CD4-positive, CD25-positive, alpha-beta regulatory T cell (primary cell): ENCODE measurements at regions not wholly inside any gene's neighbourhood (a gene's known extent, or its start where the extent isn't known, plus 50 kb on each side); places are given as distances from the start of the nearest gene placed in this dataset.

Experiments
- ATAC-seq, 2 donors: fragments of 150-1000 bp; cut with Tn5 transposase; one replicate each; pipeline ENCODE4 v1.10.0; 2021; ENCODE audit warnings: low read depth in 2 of 2, moderate number of reproducible peaks in 2 of 2, moderate library complexity in 1 of 2
- DNase-seq, 3 donors: peaks; one replicate each; pipeline versions ENCODE4 v3.0.0 to v3.0.0-alpha.2; 2012 to 2022; ENCODE audit warnings: mixed read lengths in 1 of 3
- H3K27ac ChIP-seq: one replicate; pipeline ENCODE4 v1.7.0; 2013; ENCODE audit warnings: mild to moderate bottlenecking, low read length; ENCODE audit not compliant: insufficient read depth, poor library complexity, severe bottlenecking
- H3K27me3 ChIP-seq: one replicate; pipeline ENCODE4 v1.7.0; 2013; ENCODE audit warnings: low read length; ENCODE audit not compliant: control insufficient read depth, insufficient read depth
- H3K36me3 ChIP-seq: one replicate; pipeline ENCODE4 v1.7.0; 2013; ENCODE audit warnings: mild to moderate bottlenecking, low read length, moderate library complexity; ENCODE audit not compliant: control insufficient read depth, insufficient read depth
- H3K4me1 ChIP-seq: 2 replicates; pipeline ENCODE4 v1.7.0; 2013; ENCODE audit warnings: mild to moderate bottlenecking, low read length; ENCODE audit not compliant: insufficient read depth, control insufficient read depth, poor library complexity, severe bottlenecking
- H3K4me3 ChIP-seq: one replicate; pipeline ENCODE4 v1.7.0; 2013; ENCODE audit warnings: low read depth, mild to moderate bottlenecking, low read length, moderate library complexity
- H3K9me3 ChIP-seq, 2 experiments: 1 replicate in 1 of 2; 2 replicates in 1 of 2; pipeline ENCODE4 v1.7.0; 2013; ENCODE audit warnings: low read length in 2 of 2, mild to moderate bottlenecking in 1 of 2, moderate library complexity in 1 of 2; ENCODE audit not compliant: control insufficient read depth in 2 of 2
- H3K27ac Mint-ChIP-seq, 3 donors: one replicate each; pipeline ENCODE4 v1.8.0; 2020 to 2022; ENCODE audit warnings: mild to moderate bottlenecking in 3 of 3, mixed read lengths in 3 of 3, moderate library complexity in 2 of 3
- H3K27me3 Mint-ChIP-seq: one replicate; pipeline ENCODE4 v1.8.0; 2022; ENCODE audit warnings: mild to moderate bottlenecking, mixed read lengths
- H3K36me3 Mint-ChIP-seq: one replicate; pipeline ENCODE4 v1.8.0; 2020; ENCODE audit warnings: mixed read lengths
- H3K4me1 Mint-ChIP-seq, 4 donors: one replicate each; pipeline ENCODE4 v1.8.0; 2020 to 2022; ENCODE audit warnings: mixed read lengths in 4 of 4, mild to moderate bottlenecking in 1 of 4
- H3K4me3 Mint-ChIP-seq, 4 donors: one replicate each; pipeline ENCODE4 v1.8.0; 2020 to 2022; ENCODE audit warnings: mild to moderate bottlenecking in 4 of 4, mixed read lengths in 4 of 4, moderate library complexity in 3 of 4
- H3K9me3 Mint-ChIP-seq, 7 donors: one replicate each; pipeline ENCODE4 v1.8.0; 2020 to 2022; ENCODE audit warnings: mixed read lengths in 7 of 7, mild to moderate bottlenecking in 3 of 7, moderate library complexity in 2 of 7

- Histone ChIP-seq H3K4me3 (no peak overlapping the region), H3K27me3 (no peaks in the 10 kb centered on the region), H3K9me3 (peaks cover 0 to 2% of the 10 kb centered on the region in 2 experiments), H3K27ac (no peak overlapping the region), H3K36me3 (no peaks in the 10 kb centered on the region), H3K4me1 (no peaks in the 10 kb centered on the region)
- H3K36me3 Mint-ChIP-seq: no peaks in the 10 kb centered on the region
- no peaks in the 10 kb centered on the region for H3K4me1 Mint-ChIP-seq
- no peak for ATAC-seq
- H3K27ac Mint-ChIP-seq: no peak overlapping the region
- H3K4me3 Mint-ChIP-seq: no peak overlapping the region
- H3K27me3 Mint-ChIP-seq: no peaks in the 10 kb centered on the region
- H3K9me3 Mint-ChIP-seq: peaks cover 2 to 16% (median 5%) of the 10 kb centered on the region in 7 donors
- DNase-seq: no peak
These were observed 661.0 kb upstream of the C9orf72 start for GRCh38 chr9:28234133-28234893.

GRCh38 chr9:28234894-28235277, 661.6 kb upstream of the C9orf72 start:
- Histone ChIP-seq H3K27me3 (no peaks in the 10 kb centered on the region), H3K27ac (no peak overlapping the region), H3K4me1 (no peaks in the 10 kb centered on the region), H3K9me3 (peaks cover 0 to 2% of the 10 kb centered on the region in 2 experiments), H3K4me3 (no peak overlapping the region), H3K36me3 (no peaks in the 10 kb centered on the region)
- H3K27ac Mint-ChIP-seq: no peak overlapping the region
- H3K27me3 Mint-ChIP-seq: no peaks in the 10 kb centered on the region
- no peaks in the 10 kb centered on the region for H3K36me3 Mint-ChIP-seq
- DNase-seq: no peak
- peaks cover 2 to 18% (median 5%) of the 10 kb centered on the region in 7 donors for H3K9me3 Mint-ChIP-seq
- no peak overlapping the region for H3K4me3 Mint-ChIP-seq
- no peaks in the 10 kb centered on the region for H3K4me1 Mint-ChIP-seq
- no peak for ATAC-seq

GRCh38 chr9:28249424-28249823, 676.1 kb upstream of the C9orf72 start:
- H3K9me3 ChIP-seq: no peaks in the 10 kb centered on the region
- H3K36me3 ChIP-seq: no peaks in the 10 kb centered on the region
- Mint-ChIP-seq H3K27ac (no peak overlapping the region), H3K36me3 (no peaks in the 10 kb centered on the region), H3K9me3 (peaks cover 0 to 20% (median 7%) of the 10 kb centered on the region in 7 donors), H3K4me3 (no peak overlapping the region), H3K27me3 (no peaks in the 10 kb centered on the region), H3K4me1 (no peaks in the 10 kb centered on the region)
- H3K4me3 ChIP-seq: no peak overlapping the region
- no peaks in the 10 kb centered on the region for H3K4me1 ChIP-seq
- no peaks in the 10 kb centered on the region for H3K27me3 ChIP-seq
- H3K27ac ChIP-seq: no peak overlapping the region
- DNase-seq (no peak), ATAC-seq (no peak)

GRCh38 chr9:28255174-28255573, 681.9 kb upstream of the C9orf72 start:
- Mint-ChIP-seq H3K27ac (no peak overlapping the region), H3K27me3 (no peaks in the 10 kb centered on the region)

GRCh38 chr9:28260330-28260729, 687.0 kb upstream of the C9orf72 start:
- no peak overlapping the region for H3K27ac Mint-ChIP-seq
- no peak overlapping the region for H3K4me3 Mint-ChIP-seq
- H3K4me1 Mint-ChIP-seq: no peaks in the 10 kb centered on the region
- ATAC-seq (no peak), DNase-seq (no peak)
- Histone ChIP-seq H3K4me1 (no peaks in the 10 kb centered on the region), H3K36me3 (no peaks in the 10 kb centered on the region), H3K4me3 (no peak overlapping the region), H3K9me3 (no peaks in the 10 kb centered on the region), H3K27me3 (no peaks in the 10 kb centered on the region), H3K27ac (no peak overlapping the region)
- H3K36me3 Mint-ChIP-seq: no peaks in the 10 kb centered on the region
- peaks cover 0 to 8% (median 4%) of the 10 kb centered on the region in 7 donors for H3K9me3 Mint-ChIP-seq
- H3K27me3 Mint-ChIP-seq: no peaks in the 10 kb centered on the region

More at GRCh38 chr9:28255174-28255573, 681.9 kb upstream of the C9orf72 start:
- Histone ChIP-seq H3K9me3 (no peaks in the 10 kb centered on the region), H3K27ac (no peak overlapping the region), H3K36me3 (no peaks in the 10 kb centered on the region), H3K27me3 (no peaks in the 10 kb centered on the region), H3K4me3 (no peak overlapping the region), H3K4me1 (no peaks in the 10 kb centered on the region)
- Mint-ChIP-seq H3K36me3 (no peaks in the 10 kb centered on the region), H3K9me3 (peaks cover 0 to 8% (median 3%) of the 10 kb centered on the region in 7 donors), H3K4me3 (no peak overlapping the region), H3K4me1 (no peaks in the 10 kb centered on the region)
- ATAC-seq (no peak), DNase-seq (no peak)

- Mint-ChIP-seq H3K4me3 (no peak overlapping the region), H3K4me1 (no peaks in the 10 kb centered on the region), H3K27me3 (no peaks in the 10 kb centered on the region), H3K27ac (no peak overlapping the region), H3K9me3 (peaks cover 0 to 10% (median 8%) of the 10 kb centered on the region in 7 donors), H3K36me3 (no peaks in the 10 kb centered on the region)
- no peaks in the 10 kb centered on the region for H3K4me1 ChIP-seq
- no peak for ATAC-seq
- H3K4me3 ChIP-seq: no peak overlapping the region
- H3K27me3 ChIP-seq: no peaks in the 10 kb centered on the region
- no peak overlapping the region for H3K27ac ChIP-seq
- no peaks in the 10 kb centered on the region for H3K36me3 ChIP-seq
- DNase-seq: no peak
- no peaks in the 10 kb centered on the region for H3K9me3 ChIP-seq
These were observed 691.1 kb upstream of the C9orf72 start for GRCh38 chr9:28264368-28264767.

- DNase-seq: no peak
- Histone ChIP-seq H3K9me3 (no peaks in the 10 kb centered on the region), H3K27ac (no peak overlapping the region), H3K4me3 (no peak overlapping the region), H3K36me3 (no peaks in the 10 kb centered on the region), H3K4me1 (no peaks in the 10 kb centered on the region), H3K27me3 (no peaks in the 10 kb centered on the region)
- H3K27me3 Mint-ChIP-seq: no peaks in the 10 kb centered on the region
- H3K4me1 Mint-ChIP-seq: no peaks in the 10 kb centered on the region
- H3K27ac Mint-ChIP-seq: no peak overlapping the region
- no peak overlapping the region for H3K4me3 Mint-ChIP-seq
- H3K9me3 Mint-ChIP-seq: peaks cover 0 to 8% (median 6%) of the 10 kb centered on the region in 7 donors
- no peaks in the 10 kb centered on the region for H3K36me3 Mint-ChIP-seq
- ATAC-seq: no peak
These were observed 694.1 kb upstream of the C9orf72 start for GRCh38 chr9:28267351-28267750.

GRCh38 chr9:28270156-28270555, 696.9 kb upstream of the C9orf72 start:
- Mint-ChIP-seq H3K4me3 (no peak overlapping the region), H3K36me3 (no peaks in the 10 kb centered on the region)
- ATAC-seq: no peak

More at GRCh38 chr9:28270156-28270555, 696.9 kb upstream of the C9orf72 start:
- Mint-ChIP-seq H3K27ac (no peak overlapping the region), H3K4me1 (peaks cover 0 to under 1% (median 0%) of the 10 kb centered on the region in 4 donors), H3K9me3 (peaks cover under 1 to 13% (median 8%) of the 10 kb centered on the region in 7 donors), H3K27me3 (no peaks in the 10 kb centered on the region)
- Histone ChIP-seq H3K36me3 (no peaks in the 10 kb centered on the region), H3K27me3 (no peaks in the 10 kb centered on the region), H3K27ac (no peak overlapping the region), H3K4me3 (no peak overlapping the region), H3K4me1 (no peaks in the 10 kb centered on the region), H3K9me3 (no peaks in the 10 kb centered on the region)
- DNase-seq: no peak
